ENCODE measurements at regions not wholly inside any gene's neighbourhood (a gene's known extent, or its start where the extent isn't known, plus 50 kb on each side); places are given as distances from the start of the nearest gene placed in this dataset.

- Histone ChIP-seq H3K4me3 (ENCODE audit: low read depth, low read length) (no peak overlapping the region), H3K9me3 (no peaks in the 10 kb centered on the region), H3K36me3 (no peaks in the 10 kb centered on the region), H3K27me3 (no peaks in the 10 kb centered on the region), H3K4me1 (no peaks in the 10 kb centered on the region)
- no peak for TF ChIP-seq CTCF (IDR thresholded peaks at IDR 0.05; ENCODE audit: low read depth, low read length)
- no peak for DNase-seq
Measured at GRCh38 chr5:121156565-121156964, 692.5 kb downstream of the PRR16 start.

- Histone ChIP-seq H3K4me3 (ENCODE audit: low read depth, low read length) (no peak overlapping the region), H3K36me3 (no peaks in the 10 kb centered on the region), H3K9me3 (no peaks in the 10 kb centered on the region), H3K27me3 (no peaks in the 10 kb centered on the region), H3K4me1 (no peaks in the 10 kb centered on the region)
- DNase-seq: no peak
- no peak for TF ChIP-seq CTCF (IDR thresholded peaks at IDR 0.05; ENCODE audit: low read depth, low read length)
Measured at GRCh38 chr5:121158451-121158850, 693.2 kb upstream of the FTMT start.

- no peaks in the 10 kb centered on the region for H3K4me1 ChIP-seq
- no peak overlapping the region for H3K4me3 ChIP-seq (ENCODE audit: low read depth, low read length)
- no peaks in the 10 kb centered on the region for H3K36me3 ChIP-seq
- no peak for TF ChIP-seq CTCF (IDR thresholded peaks at IDR 0.05; ENCODE audit: low read depth, low read length)
- no peaks in the 10 kb centered on the region for H3K9me3 ChIP-seq
- DNase-seq: no peak
- H3K27me3 ChIP-seq: no peaks in the 10 kb centered on the region
Measured at GRCh38 chr5:121160591-121160990, 691.1 kb upstream of the FTMT start.

GRCh38 chr5:121164632-121165031 is 687.0 kb upstream of the FTMT start:
- peak; percentile 46 for DNase-seq
- no peaks in the 10 kb centered on the region for H3K36me3 ChIP-seq
- TF ChIP-seq CTCF (IDR thresholded peaks at IDR 0.05; ENCODE audit: low read depth, low read length): no peak
- H3K27me3 ChIP-seq: no peaks in the 10 kb centered on the region
- no peaks in the 10 kb centered on the region for H3K4me1 ChIP-seq
- no peaks in the 10 kb centered on the region for H3K9me3 ChIP-seq
- H3K4me3 ChIP-seq (ENCODE audit: low read depth, low read length): peak overlapping the region; percentile 62

- no peak for DNase-seq
- no peaks in the 10 kb centered on the region for H3K27me3 ChIP-seq
- no peaks in the 10 kb centered on the region for H3K9me3 ChIP-seq
- H3K36me3 ChIP-seq: no peaks in the 10 kb centered on the region; the same call in 1 of the 2 replicates
- peaks cover 8% of the 10 kb centered on the region for H3K4me1 ChIP-seq
- TF ChIP-seq CTCF (IDR thresholded peaks at IDR 0.05; ENCODE audit: low read depth, low read length): no peak
- no peak overlapping the region for H3K4me3 ChIP-seq (ENCODE audit: low read depth, low read length)
Measured at GRCh38 chr5:121171361-121171760, 680.3 kb upstream of the FTMT start.

GRCh38 chr5:121171834-121172233 is 679.8 kb upstream of the FTMT start:
- H3K4me1 ChIP-seq: peaks cover 8% of the 10 kb centered on the region
- no peaks in the 10 kb centered on the region; the same call in 1 of the 2 replicates for H3K36me3 ChIP-seq
- DNase-seq: no peak
- H3K9me3 ChIP-seq: no peaks in the 10 kb centered on the region
- H3K4me3 ChIP-seq (ENCODE audit: low read depth, low read length): no peak overlapping the region
- no peaks in the 10 kb centered on the region for H3K27me3 ChIP-seq
- no peak for TF ChIP-seq CTCF (IDR thresholded peaks at IDR 0.05; ENCODE audit: low read depth, low read length)
